H1 (cell line): ENCODE measurements at regions not wholly inside any gene's neighbourhood (a gene's known extent, or its start where the extent isn't known, plus 50 kb on each side); places are given as distances from the start of the nearest gene placed in this dataset.

Experiments used
- CHD7 ChIP-seq: fragments of 300-600 bp; sonication (generic); IDR thresholded peaks from 2 replicates; pipeline ENCODE4 v1.7.1; 2012; ENCODE audit warnings: low read length, moderate library complexity, mild to moderate bottlenecking, inconsistent platforms; ENCODE audit not compliant: insufficient replicate concordance
- POLR2AphosphoS5 ChIP-seq: IDR thresholded peaks from 2 replicates; pipeline ENCODE4 v1.6.1; 2011; ENCODE audit warnings: low read depth, low read length
- POU5F1 ChIP-seq: IDR thresholded peaks from 2 replicates; pipeline ENCODE4 v1.6.1; 2011; ENCODE audit warnings: low read depth, mild to moderate bottlenecking, low read length, moderate library complexity

- TF ChIP-seq CHD7 (no peak), POU5F1 (no peak), POLR2AphosphoS5 (no peak)
These were observed 458.4 kb upstream of the SYT1 start (continued) for GRCh38 chr12:78406213-78406612.
